Thymus (tissue), 11 donors: ENCODE measurements at regions not wholly inside any gene's neighbourhood (a gene's known extent, or its start where the extent isn't known, plus 50 kb on each side); places are given as distances from the start of the nearest gene placed in this dataset.
"Not testable (repeated sequence)": the region's sequence is repeated elsewhere in the genome, so short reads cannot be mapped to it uniquely, and the experiment has no call there.

Experiments used
- DNase-seq, 9 donors: peaks; one replicate each; pipeline ENCODE4 v3.0.0-alpha.2; 2013; ENCODE audit warnings: low spot score in 9 of 9, low read depth in 6 of 9, missing footprints in 1 of 9
- H3K27ac ChIP-seq, 2 donors: one replicate each; pipeline ENCODE4 v1.5.1; 2013; ENCODE audit warnings: control low read depth in 1 of 2, low read depth in 1 of 2, low read length in 1 of 2, mild to moderate bottlenecking in 1 of 2, moderate library complexity in 1 of 2
- H3K27me3 ChIP-seq, 2 donors: one replicate each; pipeline ENCODE4 v1.5.1; 2013; ENCODE audit warnings: low read length in 1 of 2; ENCODE audit not compliant: control insufficient read depth in 2 of 2, insufficient read depth in 1 of 2
- H3K36me3 ChIP-seq, 2 donors: one replicate each; pipeline ENCODE4 v1.5.1; 2013; ENCODE audit warnings: low read length in 1 of 2, mild to moderate bottlenecking in 1 of 2, moderate library complexity in 1 of 2; ENCODE audit not compliant: control insufficient read depth in 2 of 2, insufficient read depth in 2 of 2
- H3K4me1 ChIP-seq, 2 donors: one replicate each; pipeline ENCODE4 v1.5.1; 2013; ENCODE audit warnings: low read length in 2 of 2; ENCODE audit not compliant: control insufficient read depth in 2 of 2, insufficient read depth in 2 of 2
- H3K4me3 ChIP-seq, 2 donors: one replicate each; pipeline ENCODE4 v1.5.1; 2013; ENCODE audit warnings: low read length in 2 of 2, control low read depth in 1 of 2, mild to moderate bottlenecking in 1 of 2
- H3K9me3 ChIP-seq, 2 donors: one replicate each; pipeline ENCODE4 v1.5.1; 2013; ENCODE audit warnings: low read length in 1 of 2, mild to moderate bottlenecking in 1 of 2; ENCODE audit not compliant: control insufficient read depth in 2 of 2, insufficient read depth in 1 of 2
- whole genome bisulfite sequencing: extraction: QIAGEN DNeasy Blood & Tissue Kit; methylation state at CpG from one replicate; pipeline ENCODE4 v1.1.7; 2013; 5-methylcytosine and 5-hydroxymethylcytosine counted together
- donor health status: healthy.

DNA sequence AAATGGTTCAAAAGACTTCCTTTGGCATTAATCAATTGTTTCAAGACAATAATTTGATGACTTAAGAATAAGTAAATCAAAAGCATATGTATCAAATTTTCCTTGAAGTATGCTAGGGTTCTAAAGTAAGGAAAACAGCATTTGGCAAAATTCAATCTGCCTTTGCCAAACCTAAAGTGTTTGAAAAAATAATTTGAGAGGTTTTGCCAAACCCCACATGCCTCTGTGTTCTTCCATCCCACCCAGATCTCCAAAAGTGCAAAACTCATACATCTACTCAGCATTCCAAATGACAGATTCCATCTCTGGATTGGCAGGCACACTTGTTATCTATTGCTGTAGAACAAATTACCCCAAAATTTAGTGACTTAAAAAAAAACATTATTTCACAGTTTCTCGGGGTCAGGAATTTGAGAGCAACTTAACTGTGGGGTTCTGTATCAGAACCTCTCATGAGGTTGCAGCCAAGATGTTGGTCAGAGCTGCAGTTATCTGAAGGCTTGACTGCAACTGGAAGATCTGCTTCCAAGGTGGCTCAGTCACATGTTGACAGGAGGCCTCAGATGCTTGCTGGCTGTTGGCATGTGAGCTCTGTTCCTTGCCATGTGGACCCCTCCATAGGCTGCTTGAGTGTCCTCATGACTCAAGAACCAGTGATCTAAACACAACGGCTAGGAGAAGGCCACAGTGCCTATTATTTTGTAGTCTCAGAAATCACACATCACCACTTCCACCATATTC lies 100.6 kb upstream of the ARHGAP42 start:
- 92% methylated on average over 2 of the region's 2 CpGs for WGBS
- Histone ChIP-seq H3K27me3 (no peaks in the 10 kb centered on the region), H3K27ac (no peak overlapping the region), H3K9me3 (no peaks in the 10 kb centered on the region), H3K36me3 (no peaks in the 10 kb centered on the region), H3K4me1 (no peaks in the 10 kb centered on the region), H3K4me3 (no peak overlapping the region)
- DNase-seq = no peak

GRCh38 chr11:100592619-100593260 lies 94.3 kb upstream of the ARHGAP42 start:
- WGBS = 86% methylated on average over 6 of the region's 6 CpGs

DNA sequence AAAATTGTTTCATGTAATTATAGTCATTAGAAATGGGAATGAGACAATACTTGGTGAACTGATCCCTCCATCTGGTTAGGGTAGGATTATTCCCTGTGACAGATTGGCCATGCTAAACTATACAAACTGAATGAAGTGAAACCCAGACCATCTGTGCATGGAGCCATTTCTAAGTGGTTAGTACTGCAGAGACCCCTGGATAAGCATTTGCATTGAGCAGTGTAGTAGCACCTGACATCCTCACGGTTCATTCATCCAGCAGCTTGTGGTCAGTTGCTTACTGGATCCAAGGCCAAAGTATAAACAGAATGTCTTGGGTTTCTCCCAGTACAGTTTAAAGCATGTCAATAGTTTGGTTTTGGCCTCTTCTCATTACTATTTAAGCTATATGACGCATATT lies 93.8 kb upstream of the ARHGAP42 start:
- no peaks in the 10 kb centered on the region for H3K27me3 ChIP-seq
- H3K9me3 ChIP-seq = no peaks in the 10 kb centered on the region
- DNase-seq = no peak
- WGBS = 97% methylated on average over 2 of the region's 2 CpGs
- H3K27ac ChIP-seq = no peak overlapping the region
- H3K4me3 ChIP-seq = no peak overlapping the region
- no peaks in the 10 kb centered on the region for H3K4me1 ChIP-seq
- no peaks in the 10 kb centered on the region for H3K36me3 ChIP-seq

More at GRCh38 chr11:100592619-100593260, 94.3 kb upstream of the ARHGAP42 start:
- no peaks in the 10 kb centered on the region for H3K27me3 ChIP-seq
- no peak for DNase-seq
- H3K4me1 ChIP-seq = no peaks in the 10 kb centered on the region
- H3K36me3 ChIP-seq = no peaks in the 10 kb centered on the region
- no peaks in the 10 kb centered on the region for H3K9me3 ChIP-seq
- H3K27ac ChIP-seq = no peak overlapping the region
- H3K4me3 ChIP-seq = no peak overlapping the region

GRCh38 chr11:100594320-100594719 lies 92.8 kb upstream of the ARHGAP42 start:
- WGBS = 79% methylated on average over 3 of the region's 3 CpGs

DNA sequence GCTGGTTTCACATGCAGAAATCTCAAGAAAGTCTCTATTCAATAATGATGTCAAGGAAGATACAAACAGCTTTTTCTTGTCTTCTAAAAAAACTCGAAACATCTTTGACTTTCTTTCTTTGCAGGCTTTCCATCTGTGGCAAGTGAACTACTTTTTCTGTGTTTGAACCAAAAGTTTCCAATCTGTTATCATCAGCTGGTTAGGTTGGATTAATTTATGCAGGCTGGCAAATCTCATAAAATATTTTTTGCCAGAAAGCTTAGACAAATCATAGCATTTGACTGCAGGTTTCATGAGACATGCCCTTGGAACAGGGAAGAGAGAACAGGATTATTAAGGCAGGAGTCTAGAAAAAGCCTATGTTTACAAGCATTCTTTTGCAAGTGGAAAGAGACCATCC lies 86.1 kb upstream of the ARHGAP42 start:
- WGBS = 93% methylated on average over 1 of the region's 1 CpG
- DNase-seq = no peak

More at GRCh38 chr11:100594320-100594719, 92.8 kb upstream of the ARHGAP42 start:
- no peaks in the 10 kb centered on the region for H3K9me3 ChIP-seq
- no peaks in the 10 kb centered on the region for H3K4me1 ChIP-seq
- no peaks in the 10 kb centered on the region for H3K36me3 ChIP-seq
- no peak for DNase-seq
- no peaks in the 10 kb centered on the region for H3K27me3 ChIP-seq
- no peak overlapping the region for H3K4me3 ChIP-seq
- H3K27ac ChIP-seq = no peak overlapping the region

DNA sequence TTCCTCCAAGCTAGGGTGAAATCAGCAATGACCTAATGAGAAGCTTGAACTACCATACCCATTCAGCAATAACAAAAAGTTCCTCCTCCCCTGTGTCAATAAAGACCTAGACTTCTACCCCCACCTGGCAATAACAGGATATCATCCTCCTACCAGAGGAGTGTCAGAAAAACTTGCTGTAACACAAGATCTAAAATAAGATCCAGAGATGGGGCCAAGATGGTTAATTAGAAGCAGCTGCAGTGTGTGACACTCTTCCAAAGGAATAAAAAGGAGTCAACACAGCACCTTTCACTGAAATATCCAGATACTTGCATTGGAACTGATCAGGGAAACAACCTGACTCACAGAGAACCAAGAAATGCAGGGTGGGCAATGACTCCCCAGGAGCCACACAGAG lies 84.4 kb upstream of the ARHGAP42 start:
- Histone ChIP-seq H3K27me3 (no peaks in the 10 kb centered on the region), H3K4me3 (no peak overlapping the region), H3K9me3 (peaks cover 0 to 12% of the 10 kb centered on the region in 2 donors), H3K27ac (no peak overlapping the region), H3K4me1 (no peaks in the 10 kb centered on the region), H3K36me3 (no peaks in the 10 kb centered on the region)
- no peak for DNase-seq

More for the DNA sequence above, 86.1 kb upstream of the ARHGAP42 start:
- no peak overlapping the region for H3K4me3 ChIP-seq
- no peaks in the 10 kb centered on the region for H3K27me3 ChIP-seq
- H3K36me3 ChIP-seq = no peaks in the 10 kb centered on the region
- peaks cover 0 to 12% of the 10 kb centered on the region in 2 donors for H3K9me3 ChIP-seq
- H3K4me1 ChIP-seq = no peaks in the 10 kb centered on the region
- no peak overlapping the region for H3K27ac ChIP-seq

- H3K27ac ChIP-seq, H3K27me3 ChIP-seq, DNase-seq, H3K4me3 ChIP-seq, H3K36me3 ChIP-seq, H3K4me1 ChIP-seq: not testable (repeated sequence)
- H3K9me3 ChIP-seq = peaks cover 0 to 12% of the 10 kb centered on the region in 2 donors
These were observed 79.3 kb upstream of the ARHGAP42 start for GRCh38 chr11:100607761-100608160.

- WGBS = 25% methylated on average over 2 of the region's 2 CpGs
- Histone ChIP-seq H3K4me3 (no peak overlapping the region), H3K36me3 (no peaks in the 10 kb centered on the region), H3K4me1 (no peaks in the 10 kb centered on the region), H3K27me3 (no peaks in the 10 kb centered on the region), H3K27ac (no peak overlapping the region), H3K9me3 (no peaks in the 10 kb centered on the region)
- peak in 1 of 9 donors; percentile 3 for DNase-seq
These were observed 74.3 kb upstream of the ARHGAP42 start for GRCh38 chr11:100612766-100613165.

- DNase-seq = no peak
- no peaks in the 10 kb centered on the region for H3K27me3 ChIP-seq
- no peaks in the 10 kb centered on the region for H3K4me1 ChIP-seq
- no peak overlapping the region for H3K27ac ChIP-seq
- H3K9me3 ChIP-seq = peaks cover 2 to 13% of the 10 kb centered on the region in 2 donors
- H3K36me3 ChIP-seq = no peaks in the 10 kb centered on the region
- H3K4me3 ChIP-seq = no peak overlapping the region
- 83% methylated on average over 2 of the region's 2 CpGs for WGBS
These were observed 68.2 kb upstream of the ARHGAP42 start for GRCh38 chr11:100618914-100619313.
